Ascending aorta (tissue), 2 donors: ENCODE measurements at regions not wholly inside any gene's neighbourhood (a gene's known extent, or its start where the extent isn't known, plus 50 kb on each side); places are given as distances from the start of the nearest gene placed in this dataset.

Source experiments
- DNase-seq, 2 donors: peaks; one replicate each; pipeline ENCODE4 v3.0.0-alpha.2; 2019; ENCODE audit warnings: low spot score in 2 of 2
- H3K27ac ChIP-seq, 2 donors: fragments of 200-600 bp; sonication (generic); one replicate each; pipeline ENCODE4 v1.5.1; 2016 to 2017; ENCODE audit warnings: mild to moderate bottlenecking in 1 of 2
- H3K27me3 ChIP-seq: fragments of 200-600 bp; sonication (generic); one replicate; pipeline ENCODE4 v1.5.1; 2017
- H3K36me3 ChIP-seq, 2 donors: fragments of 200-600 bp; sonication (generic); one replicate each; pipeline ENCODE4 v1.5.1; 2016
- H3K4me1 ChIP-seq, 2 donors: fragments of 200-600 bp; sonication (generic); one replicate each; pipeline ENCODE4 v1.5.1; 2016 to 2017; ENCODE audit warnings: mild to moderate bottlenecking in 1 of 2
- H3K4me3 ChIP-seq, 2 donors: fragments of 200-600 bp; sonication (generic); one replicate each; pipeline ENCODE4 v1.5.1; 2016 to 2017; ENCODE audit warnings: mild to moderate bottlenecking in 1 of 2
- H3K9me3 ChIP-seq, 2 donors: fragments of 200-600 bp; sonication (generic); one replicate each; pipeline ENCODE4 v1.5.1; 2016
- CTCF ChIP-seq, 3 experiments: fragments of 200-600 bp in 2 of 3; fragments of 450-650 bp in 1 of 3; sonication (generic) in 2 of 3; IDR thresholded peaks; one replicate each; pipeline ENCODE4 v1.5.1; 2016 to 2019; ENCODE audit warnings: antibody characterized with exemption in 3 of 3, mild to moderate bottlenecking in 1 of 3, moderate library complexity in 1 of 3
- intact Hi-C: fragments of 100-400 bp; cut with DNase I; formaldehyde crosslinking; loops from one replicate; pipeline ENCODE4 v1.15.1; 2023

- peaks cover 0 to 16% of the 10 kb centered on the region in 2 donors for H3K4me1 ChIP-seq
- no peaks in the 10 kb centered on the region for H3K27me3 ChIP-seq
- no peaks in the 10 kb centered on the region for H3K9me3 ChIP-seq
- H3K36me3 ChIP-seq: no peaks in the 10 kb centered on the region
- H3K4me3 ChIP-seq: no peak overlapping the region
- TF ChIP-seq CTCF (IDR thresholded peaks at IDR 0.05): no peak
- intact Hi-C loops: loop anchor here (5.0 kb wide), 1 partner anchor 223 kb away; the partner anchor contains the start of gene MARCKS
- no peak overlapping the region for H3K27ac ChIP-seq
- DNase-seq: no peak
Measured at GRCh38 chr6:113634352-113635163, 222.6 kb upstream of the MARCKS start.

GRCh38 chr6:113635222-113635986 lies 221.7 kb upstream of the MARCKS start:
- DNase-seq: no peak
- H3K27ac ChIP-seq: no peak overlapping the region
- H3K9me3 ChIP-seq: no peaks in the 10 kb centered on the region
- no peaks in the 10 kb centered on the region for H3K27me3 ChIP-seq
- H3K36me3 ChIP-seq: no peaks in the 10 kb centered on the region
- H3K4me1 ChIP-seq: peaks cover 0 to 12% of the 10 kb centered on the region in 2 donors
- intact Hi-C loops: no loop called here
- no peak overlapping the region for H3K4me3 ChIP-seq
- no peak for TF ChIP-seq CTCF (IDR thresholded peaks at IDR 0.05)

- Histone ChIP-seq H3K9me3 (no peaks in the 10 kb centered on the region), H3K27me3 (no peaks in the 10 kb centered on the region), H3K4me1 (peaks cover 0 to 5% of the 10 kb centered on the region in 2 donors), H3K4me3 (no peak overlapping the region), H3K36me3 (no peaks in the 10 kb centered on the region), H3K27ac (no peak overlapping the region)
- no peak for TF ChIP-seq CTCF (IDR thresholded peaks at IDR 0.05)
- DNase-seq: no peak
- intact Hi-C loops: no loop called here
Measured at GRCh38 chr6:113636357-113636824, 220.8 kb upstream of the MARCKS start.

GRCh38 chr6:113640051-113640450 lies 217.1 kb upstream of the MARCKS start:
- H3K27me3 ChIP-seq: no peaks in the 10 kb centered on the region
- no peak for DNase-seq
- TF ChIP-seq CTCF (IDR thresholded peaks at IDR 0.05): no peak
- intact Hi-C loops: no loop called here
- no peaks in the 10 kb centered on the region for H3K4me1 ChIP-seq
- H3K27ac ChIP-seq: no peak overlapping the region
- no peak overlapping the region for H3K4me3 ChIP-seq
- no peaks in the 10 kb centered on the region for H3K9me3 ChIP-seq
- no peaks in the 10 kb centered on the region for H3K36me3 ChIP-seq

- no peak for DNase-seq
- H3K4me3 ChIP-seq: no peak overlapping the region
- intact Hi-C loops: no loop called here
- H3K27me3 ChIP-seq: no peaks in the 10 kb centered on the region
- no peak for TF ChIP-seq CTCF (IDR thresholded peaks at IDR 0.05)
- no peaks in the 10 kb centered on the region for H3K36me3 ChIP-seq
- H3K27ac ChIP-seq: no peak overlapping the region
- no peaks in the 10 kb centered on the region for H3K9me3 ChIP-seq
- H3K4me1 ChIP-seq: no peaks in the 10 kb centered on the region
Measured at GRCh38 chr6:113642001-113642713, 215.0 kb upstream of the MARCKS start.
